WERI-Rb-1 (cell line): ENCODE measurements at regions not wholly inside any gene's neighbourhood (a gene's known extent, or its start where the extent isn't known, plus 50 kb on each side); places are given as distances from the start of the nearest gene placed in this dataset.
A peak's percentile ranks its signal among the peaks of the same experiment; 100 is the strongest.

Experiments used
- DNase-seq: peaks from one replicate; pipeline ENCODE4 v3.0.0-alpha.2; 2020
- H3K27ac ChIP-seq: fragments of 250-450 bp; sonication (Bioruptor Pico); 2 replicates; pipeline ENCODE4 v1.5.1; 2020; ENCODE audit warnings: mild to moderate bottlenecking, moderate library complexity
- H3K27me3 ChIP-seq: fragments of 250-450 bp; sonication (Bioruptor Pico); 2 replicates; pipeline ENCODE4 v1.5.1; 2021; ENCODE audit warnings: mild to moderate bottlenecking, low read depth, moderate library complexity; ENCODE audit not compliant: insufficient read depth, severe bottlenecking
- H3K36me3 ChIP-seq: fragments of 250-450 bp; sonication (Bioruptor Pico); 2 replicates; pipeline ENCODE4 v1.5.1; 2020; ENCODE audit warnings: mild to moderate bottlenecking, moderate library complexity
- H3K4me3 ChIP-seq: 2 replicates; pipeline ENCODE4 v1.5.1; 2011; ENCODE audit warnings: low read depth, mild to moderate bottlenecking, control low read depth, low read length
- H3K9me3 ChIP-seq: fragments of 250-450 bp; sonication (Bioruptor Pico); 2 replicates; pipeline ENCODE4 v1.5.1; 2021; ENCODE audit warnings: mild to moderate bottlenecking, moderate library complexity; ENCODE audit not compliant: severe bottlenecking
- TF ChIP-seq, protein P1 (sequence below): IDR thresholded peaks from 2 replicates; pipeline ENCODE4 v1.5.1; 2011; ENCODE audit warnings: low read depth, mild to moderate bottlenecking, control low read depth, inconsistent platforms, low read length

DNA sequence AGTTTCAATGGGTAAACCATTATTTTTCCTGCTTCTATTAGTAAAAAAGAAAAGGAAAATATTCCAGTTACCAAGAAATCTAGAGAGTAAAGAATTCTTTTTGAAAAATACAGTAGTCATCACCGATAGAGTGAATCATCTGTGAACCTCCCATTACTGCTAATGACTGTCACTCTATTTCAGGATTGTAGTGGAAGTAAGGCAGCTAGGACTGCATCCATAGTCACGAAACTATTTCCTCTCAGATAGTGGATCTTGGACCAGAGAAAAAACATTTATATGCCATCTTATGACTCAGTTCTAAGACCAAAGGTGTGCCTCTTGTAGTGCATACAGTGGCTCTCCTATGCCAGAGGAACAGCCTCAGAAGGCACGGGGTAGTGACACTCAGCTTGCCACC, 173.9 kb upstream of the PLEKHA5 start:
- no peak for DNase-seq

DNA sequence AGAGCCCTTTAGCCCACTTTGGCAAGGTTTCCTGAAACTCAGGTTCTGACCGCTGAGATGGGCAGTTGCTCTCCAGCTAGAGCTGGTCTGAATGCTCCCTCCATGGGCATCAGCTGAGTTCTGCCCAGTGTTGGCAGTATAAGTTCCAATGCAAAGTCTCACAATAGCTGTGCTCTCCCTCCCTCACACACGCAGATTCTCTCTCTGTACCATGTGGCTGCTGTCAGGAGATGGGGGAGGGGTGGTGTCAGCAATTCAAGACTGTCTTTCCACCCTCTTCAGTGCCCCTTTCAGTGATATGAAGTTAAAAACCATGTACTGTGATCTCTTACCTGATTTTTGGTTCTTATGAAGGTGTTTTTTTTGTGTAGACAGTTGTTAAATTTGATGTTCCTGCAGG, 164.3 kb upstream of the PLEKHA5 start:
- Histone ChIP-seq H3K9me3 (no peaks in the 10 kb centered on the region), H3K36me3 (no peaks in the 10 kb centered on the region), H3K4me3 (no peak overlapping the region), H3K27ac (no peak overlapping the region), H3K27me3 (no peaks in the 10 kb centered on the region)
- peak; percentile 19 for DNase-seq
- TF ChIP-seq, protein P1, sequence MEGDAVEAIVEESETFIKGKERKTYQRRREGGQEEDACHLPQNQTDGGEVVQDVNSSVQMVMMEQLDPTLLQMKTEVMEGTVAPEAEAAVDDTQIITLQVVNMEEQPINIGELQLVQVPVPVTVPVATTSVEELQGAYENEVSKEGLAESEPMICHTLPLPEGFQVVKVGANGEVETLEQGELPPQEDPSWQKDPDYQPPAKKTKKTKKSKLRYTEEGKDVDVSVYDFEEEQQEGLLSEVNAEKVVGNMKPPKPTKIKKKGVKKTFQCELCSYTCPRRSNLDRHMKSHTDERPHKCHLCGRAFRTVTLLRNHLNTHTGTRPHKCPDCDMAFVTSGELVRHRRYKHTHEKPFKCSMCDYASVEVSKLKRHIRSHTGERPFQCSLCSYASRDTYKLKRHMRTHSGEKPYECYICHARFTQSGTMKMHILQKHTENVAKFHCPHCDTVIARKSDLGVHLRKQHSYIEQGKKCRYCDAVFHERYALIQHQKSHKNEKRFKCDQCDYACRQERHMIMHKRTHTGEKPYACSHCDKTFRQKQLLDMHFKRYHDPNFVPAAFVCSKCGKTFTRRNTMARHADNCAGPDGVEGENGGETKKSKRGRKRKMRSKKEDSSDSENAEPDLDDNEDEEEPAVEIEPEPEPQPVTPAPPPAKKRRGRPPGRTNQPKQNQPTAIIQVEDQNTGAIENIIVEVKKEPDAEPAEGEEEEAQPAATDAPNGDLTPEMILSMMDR: no peak

More for the DNA sequence above, 173.9 kb upstream of the PLEKHA5 start:
- H3K4me3 ChIP-seq: no peak overlapping the region
- no peaks in the 10 kb centered on the region for H3K9me3 ChIP-seq
- H3K36me3 ChIP-seq: no peaks in the 10 kb centered on the region
- no peak overlapping the region for H3K27ac ChIP-seq
- TF ChIP-seq, protein P1: no peak
- H3K27me3 ChIP-seq: no peaks in the 10 kb centered on the region

DNA sequence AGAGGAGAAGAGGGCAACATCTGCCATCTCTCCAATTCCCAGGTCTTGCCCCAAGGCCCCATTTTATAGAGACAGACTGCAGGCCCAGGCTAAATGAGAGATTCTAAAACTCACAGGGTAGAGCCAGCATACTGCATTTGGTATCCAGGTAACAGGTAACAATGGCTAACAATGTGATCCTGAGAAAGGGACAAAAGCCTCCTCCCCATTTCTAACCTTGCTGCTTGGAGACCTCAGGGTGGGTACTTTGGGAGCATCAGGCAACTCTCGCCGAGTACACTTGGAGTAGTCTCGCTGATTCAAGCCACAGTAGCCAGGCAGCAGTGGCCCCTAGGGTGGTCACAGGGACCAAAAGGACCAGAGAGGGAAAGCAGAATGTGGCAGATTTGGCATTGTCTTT, 162.6 kb upstream of the PLEKHA5 start:
- no peaks in the 10 kb centered on the region for H3K9me3 ChIP-seq
- no peak for DNase-seq

DNA sequence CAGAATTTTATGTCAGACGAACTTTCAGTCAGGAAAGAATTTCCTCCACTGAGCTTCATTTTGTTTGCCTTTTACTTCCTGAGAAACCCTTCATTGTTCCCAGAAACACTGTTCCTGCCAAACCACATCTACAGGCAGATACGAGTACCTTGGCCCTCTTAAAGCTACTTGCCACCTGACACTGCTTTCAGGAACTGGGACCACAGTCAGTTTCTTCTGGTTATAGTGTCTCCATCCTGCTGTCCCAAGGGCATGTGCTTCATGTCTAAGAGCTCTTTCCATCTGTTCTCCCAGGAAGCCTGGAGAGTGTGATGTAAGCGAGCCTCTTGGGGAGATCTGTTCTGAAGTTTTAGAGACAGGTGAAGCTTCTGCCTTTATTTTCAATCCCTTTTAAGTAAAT, 161.7 kb upstream of the PLEKHA5 start:
- H3K27me3 ChIP-seq: no peaks in the 10 kb centered on the region
- no peak overlapping the region for H3K4me3 ChIP-seq
- peak; percentile 57 for DNase-seq
- TF ChIP-seq, protein P1: no peak
- H3K9me3 ChIP-seq: no peaks in the 10 kb centered on the region
- H3K36me3 ChIP-seq: no peaks in the 10 kb centered on the region
- H3K27ac ChIP-seq: peak overlapping the region; percentile 54

More for the DNA sequence above, 162.6 kb upstream of the PLEKHA5 start:
- H3K36me3 ChIP-seq: no peaks in the 10 kb centered on the region
- no peaks in the 10 kb centered on the region for H3K27me3 ChIP-seq
- TF ChIP-seq, protein P1: no peak
- H3K4me3 ChIP-seq: no peak overlapping the region
- peak overlapping the region; percentile 54; the same call in 1 of the 2 replicates for H3K27ac ChIP-seq

DNA sequence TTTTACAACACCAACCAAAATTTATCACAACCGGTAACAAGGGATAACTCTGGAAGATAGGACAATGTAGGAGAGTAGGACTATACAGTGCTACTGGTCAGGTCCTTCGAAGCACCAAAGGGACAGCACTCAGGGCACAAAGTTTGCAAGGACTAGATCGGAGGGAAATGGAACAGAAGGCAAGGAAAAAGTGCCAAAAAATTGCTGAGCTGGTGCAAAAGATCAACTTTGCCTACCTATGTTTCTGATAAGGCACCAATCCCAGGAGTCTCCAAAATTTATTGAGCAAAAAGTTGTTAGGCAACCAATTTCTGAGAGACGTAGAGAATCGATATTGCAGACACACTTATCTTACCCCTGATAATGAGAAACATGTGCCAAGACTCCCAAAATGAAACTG, 160.0 kb upstream of the PLEKHA5 start:
- TF ChIP-seq, protein P1: no peak
- Histone ChIP-seq H3K27me3 (no peaks in the 10 kb centered on the region), H3K36me3 (no peaks in the 10 kb centered on the region), H3K27ac (no peak overlapping the region), H3K9me3 (no peaks in the 10 kb centered on the region), H3K4me3 (no peak overlapping the region)
- no peak for DNase-seq

DNA sequence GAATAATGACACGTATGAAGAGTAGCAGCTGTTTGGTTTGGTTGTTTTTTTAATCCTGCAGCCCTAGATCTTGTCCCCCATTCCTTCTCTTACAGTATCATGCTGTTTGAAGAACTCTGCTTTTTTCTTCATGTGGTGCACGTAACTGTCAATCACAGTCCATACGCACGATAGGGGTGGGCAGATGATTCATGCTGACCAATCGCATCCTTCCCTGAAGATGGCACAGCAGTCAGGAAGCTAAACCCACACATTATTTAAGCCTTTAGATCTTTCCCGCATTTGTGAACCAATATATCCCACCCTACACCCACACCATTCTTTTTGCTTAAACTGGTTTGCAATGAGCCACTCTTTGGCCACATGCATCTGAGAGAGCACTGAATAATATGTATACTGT, 158.9 kb upstream of the PLEKHA5 start:
- no peak for DNase-seq
- no peaks in the 10 kb centered on the region for H3K36me3 ChIP-seq
- H3K9me3 ChIP-seq: no peaks in the 10 kb centered on the region
- H3K4me3 ChIP-seq: no peak overlapping the region
- H3K27ac ChIP-seq: no peak overlapping the region
- H3K27me3 ChIP-seq: no peaks in the 10 kb centered on the region
- TF ChIP-seq, protein P1: no peak
